ENCODE measurements at regions not wholly inside any gene's neighbourhood (a gene's known extent, or its start where the extent isn't known, plus 50 kb on each side); places are given as distances from the start of the nearest gene placed in this dataset.

- Histone ChIP-seq H3K36me3 (ENCODE audit: control insufficient read depth in 4 of 4, insufficient read depth in 4 of 4, low read length in 4 of 4) (no peaks in the 10 kb centered on the region), H3K4me3 (no peak overlapping the region), H3K27ac (ENCODE audit: low read depth in 1 of 2, low read length in 1 of 2) (no peak overlapping the region), H3K27me3 (ENCODE audit: control insufficient read depth in 3 of 3, insufficient read depth in 3 of 3, low read length in 2 of 3) (no peaks in the 10 kb centered on the region), H3K9me3 (ENCODE audit: control insufficient read depth in 4 of 4, insufficient read depth in 3 of 4, low read length in 3 of 4) (no peaks in the 10 kb centered on the region), H3K9ac (ENCODE audit: insufficient read depth in 1 of 2, low read length in 2 of 2) (no peak overlapping the region), H3K4me1 (ENCODE audit: control insufficient read depth in 5 of 5, insufficient read depth in 5 of 5, low read length in 5 of 5) (peaks cover 0 to 3% (median 0%) of the 10 kb centered on the region in 5 donors)
- WGBS, 2 donors, result 34 to 46% methylated on average over 2 of the region's 2 CpGs
- no peak for TF ChIP-seq CTCF (IDR thresholded peaks at IDR 0.05; ENCODE audit: control extremely low read depth, extremely low read depth)
- ATAC-seq (ENCODE audit: insufficient read depth, low FRiP score) (no peak), DNase-seq (no peak)
Measured at GRCh38 chr6:137804637-137805036, 62.4 kb upstream of the TNFAIP3 start.

- Histone ChIP-seq H3K27me3 (ENCODE audit: control insufficient read depth in 3 of 3, insufficient read depth in 3 of 3, low read length in 2 of 3) (no peaks in the 10 kb centered on the region), H3K27ac (ENCODE audit: low read depth in 1 of 2, low read length in 1 of 2) (no peak overlapping the region), H3K9ac (ENCODE audit: insufficient read depth in 1 of 2, low read length in 2 of 2) (no peak overlapping the region), H3K9me3 (ENCODE audit: control insufficient read depth in 4 of 4, insufficient read depth in 3 of 4, low read length in 3 of 4) (no peaks in the 10 kb centered on the region), H3K4me1 (ENCODE audit: control insufficient read depth in 5 of 5, insufficient read depth in 5 of 5, low read length in 5 of 5) (peaks cover 0 to 3% (median 0%) of the 10 kb centered on the region in 5 donors), H3K36me3 (ENCODE audit: control insufficient read depth in 4 of 4, insufficient read depth in 4 of 4, low read length in 4 of 4) (no peaks in the 10 kb centered on the region), H3K4me3 (no peak overlapping the region)
- ATAC-seq (ENCODE audit: insufficient read depth, low FRiP score) (no peak), DNase-seq (no peak)
- 73 to 75% methylated on average over 7 of the region's 7 CpGs for WGBS, 2 donors
- no peak for TF ChIP-seq CTCF (IDR thresholded peaks at IDR 0.05; ENCODE audit: control extremely low read depth, extremely low read depth)
Measured at GRCh38 chr6:137805622-137806021, 61.4 kb upstream of the TNFAIP3 start.

- no peak for TF ChIP-seq CTCF (IDR thresholded peaks at IDR 0.05; ENCODE audit: control extremely low read depth, extremely low read depth)
- Histone ChIP-seq H3K27me3 (ENCODE audit: control insufficient read depth in 3 of 3, insufficient read depth in 3 of 3, low read length in 2 of 3) (no peaks in the 10 kb centered on the region), H3K36me3 (ENCODE audit: control insufficient read depth in 4 of 4, insufficient read depth in 4 of 4, low read length in 4 of 4) (no peaks in the 10 kb centered on the region), H3K4me3 (no peak overlapping the region), H3K9me3 (ENCODE audit: control insufficient read depth in 4 of 4, insufficient read depth in 3 of 4, low read length in 3 of 4) (no peaks in the 10 kb centered on the region), H3K27ac (ENCODE audit: low read depth in 1 of 2, low read length in 1 of 2) (no peak overlapping the region), H3K4me1 (ENCODE audit: control insufficient read depth in 5 of 5, insufficient read depth in 5 of 5, low read length in 5 of 5) (peaks cover 0 to 5% (median 0%) of the 10 kb centered on the region in 5 donors), H3K9ac (ENCODE audit: insufficient read depth in 1 of 2, low read length in 2 of 2) (no peak overlapping the region)
- no peak for DNase-seq
- ATAC-seq (ENCODE audit: insufficient read depth, low FRiP score), result no peak
- WGBS, 2 donors, result 94 to 95% methylated on average over 5 of the region's 5 CpGs
Measured at GRCh38 chr6:137806914-137807682, 60.0 kb upstream of the TNFAIP3 start.

- no peak for DNase-seq
- Histone ChIP-seq H3K9me3 (ENCODE audit: control insufficient read depth in 4 of 4, insufficient read depth in 3 of 4, low read length in 3 of 4) (no peaks in the 10 kb centered on the region), H3K4me1 (ENCODE audit: control insufficient read depth in 5 of 5, insufficient read depth in 5 of 5, low read length in 5 of 5) (peaks cover 0 to 5% (median 0%) of the 10 kb centered on the region in 5 donors), H3K9ac (ENCODE audit: insufficient read depth in 1 of 2, low read length in 2 of 2) (no peak overlapping the region), H3K4me3 (no peak overlapping the region), H3K27ac (ENCODE audit: low read depth in 1 of 2, low read length in 1 of 2) (no peak overlapping the region), H3K36me3 (ENCODE audit: control insufficient read depth in 4 of 4, insufficient read depth in 4 of 4, low read length in 4 of 4) (no peaks in the 10 kb centered on the region), H3K27me3 (ENCODE audit: control insufficient read depth in 3 of 3, insufficient read depth in 3 of 3, low read length in 2 of 3) (no peaks in the 10 kb centered on the region)
- TF ChIP-seq CTCF (IDR thresholded peaks at IDR 0.05; ENCODE audit: control extremely low read depth, extremely low read depth), result no peak
- ATAC-seq (ENCODE audit: insufficient read depth, low FRiP score), result no peak
Measured at GRCh38 chr6:137808191-137808590, 58.9 kb upstream of the TNFAIP3 start.
